HFFc6 (cell line): ENCODE measurements at regions not wholly inside any gene's neighbourhood (a gene's known extent, or its start where the extent isn't known, plus 50 kb on each side); places are given as distances from the start of the nearest gene placed in this dataset.

Experiments
- DNase-seq: peaks from one replicate; pipeline ENCODE4 v3.0.0-alpha.2; 2018
- H3K27ac Mint-ChIP-seq: 2 replicates; pipeline ENCODE4 v1.8.0; 2020; ENCODE audit warnings: mild to moderate bottlenecking, mixed read lengths
- H3K27me3 Mint-ChIP-seq: 2 replicates; pipeline ENCODE4 v1.8.0; 2021; ENCODE audit warnings: mild to moderate bottlenecking, moderate library complexity, mixed read lengths; ENCODE audit not compliant: insufficient read depth
- H3K36me3 Mint-ChIP-seq: 2 replicates; pipeline ENCODE4 v1.8.0; 2021; ENCODE audit warnings: low read depth, mixed read lengths
- H3K4me1 Mint-ChIP-seq: 2 replicates; pipeline ENCODE4 v1.8.0; 2020; ENCODE audit warnings: low read depth, mixed read lengths
- H3K4me3 Mint-ChIP-seq: 2 replicates; pipeline ENCODE4 v1.8.0; 2020; ENCODE audit warnings: mild to moderate bottlenecking, moderate library complexity, mixed read lengths
- H3K9me3 Mint-ChIP-seq: 2 replicates; pipeline ENCODE4 v1.8.0; 2020; ENCODE audit warnings: mild to moderate bottlenecking, mixed read lengths
- CTCF ChIP-seq: fragments of 200-600 bp; sonication (generic); IDR thresholded peaks from 2 replicates; pipeline ENCODE4 v1.5.0; 2021; ENCODE audit warnings: antibody characterized with exemption, mild to moderate bottlenecking

- DNase-seq, result no peak
- H3K27ac Mint-ChIP-seq, result no peak overlapping the region
- H3K36me3 Mint-ChIP-seq, result no peaks in the 10 kb centered on the region
- H3K4me3 Mint-ChIP-seq, result no peak overlapping the region
- peaks cover 7% of the 10 kb centered on the region for H3K9me3 Mint-ChIP-seq
- no peak for TF ChIP-seq CTCF
- H3K27me3 Mint-ChIP-seq, result peaks cover 3% of the 10 kb centered on the region; the same call in 1 of the 2 replicates
- no peaks in the 10 kb centered on the region for H3K4me1 Mint-ChIP-seq
Measured at GRCh38 chr6:16078064-16078463, 50.8 kb upstream of the MYLIP start.

- TF ChIP-seq CTCF, result no peak
- H3K9me3 Mint-ChIP-seq, result peaks cover 17% of the 10 kb centered on the region
- H3K27me3 Mint-ChIP-seq, result peaks cover 4% of the 10 kb centered on the region
- no peak overlapping the region for H3K4me3 Mint-ChIP-seq
- no peaks in the 10 kb centered on the region; the same call in 1 of the 2 replicates for H3K36me3 Mint-ChIP-seq
- H3K4me1 Mint-ChIP-seq, result no peaks in the 10 kb centered on the region
- DNase-seq, result no peak
- no peak overlapping the region for H3K27ac Mint-ChIP-seq
Measured at GRCh38 chr6:16069671-16070070, 59.2 kb upstream of the MYLIP start.

DNA sequence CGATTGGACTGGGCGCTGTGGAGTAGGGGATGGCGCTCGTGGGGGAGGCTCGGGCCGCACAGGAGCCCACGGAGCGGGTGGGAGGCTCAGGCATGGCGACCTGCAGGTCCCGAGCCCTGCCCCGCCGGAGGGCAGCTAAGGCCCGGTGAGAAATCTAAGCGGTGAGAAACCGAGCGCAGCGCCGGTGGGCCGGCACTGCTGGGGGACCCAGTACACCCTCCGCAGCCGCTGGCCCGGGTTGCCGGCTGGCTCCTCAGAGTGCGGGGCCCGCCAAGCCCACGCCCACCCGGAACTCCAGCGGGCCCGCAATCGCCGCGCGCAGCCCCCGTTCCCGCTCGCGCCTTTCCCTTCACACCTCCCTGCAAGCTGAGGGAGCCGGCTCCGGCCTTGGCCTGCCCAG, 59.7 kb upstream of the MYLIP start:
- Mint-ChIP-seq H3K4me1 (no peaks in the 10 kb centered on the region), H3K36me3 (no peaks in the 10 kb centered on the region; the same call in 1 of the 2 replicates), H3K9me3 (peaks cover 17% of the 10 kb centered on the region), H3K4me3 (no peak overlapping the region), H3K27me3 (peaks cover 4% of the 10 kb centered on the region), H3K27ac (no peak overlapping the region)
- TF ChIP-seq CTCF, result no peak
- no peak for DNase-seq

DNA sequence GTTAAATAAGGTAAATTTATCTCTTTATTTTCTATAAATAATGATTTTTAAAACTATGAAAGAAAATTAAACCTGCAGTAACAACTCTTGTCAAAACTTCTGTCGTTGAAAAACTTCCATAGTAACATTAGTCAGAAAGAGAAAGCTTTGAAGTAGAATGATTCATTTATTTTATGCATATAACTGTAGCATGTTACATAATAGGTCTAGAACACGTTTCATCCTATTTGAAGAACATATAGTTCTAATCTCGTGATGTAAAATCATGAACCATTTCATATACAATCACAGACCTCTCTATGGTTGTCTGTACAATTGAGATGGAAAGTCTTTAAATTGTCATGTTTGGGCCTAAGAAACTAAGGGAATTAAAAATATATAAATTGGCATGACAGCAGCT, 61.3 kb upstream of the MYLIP start:
- DNase-seq, result no peak
- no peak overlapping the region for H3K4me3 Mint-ChIP-seq
- no peaks in the 10 kb centered on the region for H3K4me1 Mint-ChIP-seq
- peaks cover 8% of the 10 kb centered on the region; the same call in 1 of the 2 replicates for H3K9me3 Mint-ChIP-seq
- no peaks in the 10 kb centered on the region; the same call in 1 of the 2 replicates for H3K36me3 Mint-ChIP-seq
- H3K27me3 Mint-ChIP-seq, result peaks cover 4% of the 10 kb centered on the region
- TF ChIP-seq CTCF, result no peak
- no peak overlapping the region for H3K27ac Mint-ChIP-seq

GRCh38 chr6:16064671-16065072, 64.2 kb upstream of the MYLIP start:
- H3K9me3 Mint-ChIP-seq, result peaks cover 12% of the 10 kb centered on the region; the same call in 1 of the 2 replicates
- no peaks in the 10 kb centered on the region; the same call in 1 of the 2 replicates for H3K36me3 Mint-ChIP-seq
- H3K27ac Mint-ChIP-seq, result no peak overlapping the region

More at GRCh38 chr6:16064671-16065072, 64.2 kb upstream of the MYLIP start:
- no peak overlapping the region for H3K4me3 Mint-ChIP-seq
- H3K4me1 Mint-ChIP-seq, result no peaks in the 10 kb centered on the region
- peaks cover 4% of the 10 kb centered on the region for H3K27me3 Mint-ChIP-seq
- no peak for DNase-seq
- TF ChIP-seq CTCF, result no peak
